ENCODE measurements at regions not wholly inside any gene's neighbourhood (a gene's known extent, or its start where the extent isn't known, plus 50 kb on each side); places are given as distances from the start of the nearest gene placed in this dataset.

DNA sequence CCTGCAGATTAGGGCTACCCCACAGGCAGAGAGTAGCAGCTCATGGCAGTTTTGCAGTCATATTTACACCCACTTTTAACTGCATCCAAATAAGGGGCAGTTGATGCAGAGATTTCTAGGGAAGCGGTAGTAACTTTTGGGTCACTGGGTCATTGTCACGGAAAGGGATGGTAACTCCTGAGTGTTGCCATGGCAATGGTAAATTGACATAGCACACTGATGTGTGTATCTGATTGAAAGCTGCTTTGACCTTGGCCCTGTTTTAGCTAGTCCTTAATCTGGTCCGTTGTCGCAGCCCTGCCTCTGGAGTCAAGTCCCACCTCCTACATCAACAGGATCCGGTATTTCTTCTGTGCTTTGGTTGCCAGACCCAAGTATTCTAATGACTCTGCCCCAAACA lies 199.1 kb upstream of the TCF21 start:
- DNase-seq (ENCODE audit: low read depth in 1 of 2, low spot score in 1 of 2), result no peak

DNA sequence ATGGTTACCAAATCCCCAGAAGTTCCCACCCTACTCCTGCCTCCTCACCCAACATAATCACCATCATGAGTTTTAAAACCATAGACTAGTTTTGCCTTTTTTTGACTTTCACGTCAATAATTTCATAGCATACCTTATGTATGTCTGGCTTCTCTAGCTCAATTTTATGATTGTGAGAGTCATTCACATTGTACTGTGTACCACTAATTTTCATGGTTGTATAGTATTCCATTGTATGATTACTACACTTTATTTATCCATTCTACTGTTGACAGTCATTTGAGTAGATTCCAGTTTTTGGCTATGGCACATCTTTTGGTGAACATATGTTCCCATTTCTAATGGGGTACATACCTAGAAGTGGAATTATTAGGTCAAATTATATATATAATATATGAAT lies 195.3 kb upstream of the TCF21 start:
- DNase-seq (ENCODE audit: low read depth in 1 of 2, low spot score in 1 of 2), result no peak

DNA sequence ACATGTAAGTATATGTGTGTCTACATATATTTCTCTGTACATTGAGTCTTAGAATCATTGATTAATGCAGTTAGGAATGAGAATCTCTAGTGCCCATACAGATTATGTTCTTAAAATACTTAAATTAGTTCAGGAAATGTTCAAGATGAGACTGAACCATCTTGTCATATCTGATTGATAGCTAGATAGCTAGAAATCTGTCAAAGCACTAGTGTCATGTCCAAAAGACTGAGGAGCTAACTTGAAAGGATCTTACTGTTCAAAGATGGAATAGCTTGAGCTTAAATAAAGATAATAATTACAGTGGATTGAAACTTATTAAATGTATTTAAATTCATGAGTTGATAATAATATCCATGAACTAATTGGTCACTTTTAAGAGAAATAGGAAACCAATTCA lies 191.7 kb upstream of the TCF21 start:
- DNase-seq (ENCODE audit: low read depth in 1 of 2, low spot score in 1 of 2), result no peak

DNA sequence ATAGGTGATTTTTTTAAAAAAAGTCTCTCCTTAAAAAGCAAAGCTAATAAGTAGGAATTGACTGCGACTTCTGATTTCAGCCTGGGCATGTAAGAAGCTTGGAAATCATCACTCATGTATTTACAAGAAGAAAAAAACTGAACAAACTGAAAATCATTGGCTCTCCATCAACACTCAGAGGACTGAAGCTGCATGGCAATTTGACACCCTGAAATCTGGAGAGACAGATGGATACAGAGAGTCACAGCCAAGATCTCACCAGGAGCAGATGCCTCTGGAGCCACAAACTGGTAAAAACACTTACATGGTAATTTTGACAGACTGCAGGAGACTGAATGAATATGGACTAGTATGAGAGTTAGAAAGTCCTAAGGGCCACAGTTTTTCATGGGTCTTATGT lies 191.2 kb upstream of the TCF21 start:
- DNase-seq (ENCODE audit: low read depth in 1 of 2, low spot score in 1 of 2), result no peak

- DNase-seq (ENCODE audit: low read depth in 1 of 2, low spot score in 1 of 2), result no peak
These were observed 190.6 kb upstream of the TCF21 start for GRCh38 chr6:133698272-133698671.

DNA sequence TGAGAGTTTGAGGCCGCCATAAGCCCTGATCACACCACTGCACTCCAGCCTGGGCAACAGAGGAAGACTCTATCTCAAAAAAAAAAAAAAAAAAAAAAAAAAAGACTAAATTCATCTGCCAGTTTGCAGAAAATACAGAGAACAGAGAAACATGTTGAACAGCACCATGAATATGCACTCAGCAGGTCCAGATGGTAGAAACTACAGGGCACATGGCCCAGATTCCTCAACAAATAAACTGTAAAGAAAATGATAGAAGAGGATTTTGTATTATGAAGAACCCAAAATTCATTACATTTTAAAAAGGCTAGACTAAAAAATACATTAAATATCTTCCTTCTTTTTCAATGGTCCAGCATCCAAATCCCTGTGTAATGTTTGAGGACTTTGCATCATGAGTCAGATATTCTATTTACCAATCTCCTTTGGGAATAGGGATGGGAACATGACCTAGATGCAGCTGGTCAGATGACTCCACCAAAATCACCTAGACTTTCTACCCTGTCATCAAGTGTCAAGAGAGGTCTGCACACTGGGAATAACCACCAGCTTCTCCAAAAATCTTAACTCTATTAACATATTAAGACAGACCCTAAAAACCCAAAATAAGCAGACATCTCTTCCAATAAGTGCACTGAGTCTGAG lies 189.1 kb upstream of the TCF21 start:
- no peak for DNase-seq (ENCODE audit: low read depth in 1 of 2, low spot score in 1 of 2)

GRCh38 chr6:133701633-133702331 lies 187.1 kb upstream of the TCF21 start:
- DNase-seq (ENCODE audit: low read depth in 1 of 2, low spot score in 1 of 2), result no peak

- no peak for DNase-seq (ENCODE audit: low read depth in 1 of 2, low spot score in 1 of 2)
These were observed 184.5 kb upstream of the TCF21 start for GRCh38 chr6:133704371-133704770.

- no peak for DNase-seq (ENCODE audit: low read depth in 1 of 2, low spot score in 1 of 2)
These were observed 183.8 kb upstream of the TCF21 start for GRCh38 chr6:133705066-133705465.

GRCh38 chr6:133705731-133706130 lies 183.2 kb upstream of the TCF21 start:
- DNase-seq (ENCODE audit: low read depth in 1 of 2, low spot score in 1 of 2), result no peak

DNA sequence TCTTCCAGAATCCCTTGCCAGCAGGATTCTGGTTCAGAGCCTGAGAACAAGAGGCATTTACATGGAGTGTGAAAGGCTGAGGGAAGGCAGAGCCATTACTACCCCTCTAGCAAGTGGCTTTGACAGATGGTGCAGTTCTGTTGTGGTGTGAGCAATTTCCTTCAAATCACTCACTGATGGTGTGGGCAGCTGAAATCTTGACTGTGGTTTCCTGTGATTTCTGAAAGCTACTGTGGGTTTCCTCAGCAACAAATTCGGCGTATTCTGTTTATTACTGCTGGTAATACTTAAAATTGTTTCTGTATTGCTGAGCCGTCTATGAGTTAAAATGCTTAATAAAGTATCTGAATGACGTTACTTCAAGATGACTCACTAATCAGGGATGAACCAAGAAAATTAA lies 181.5 kb upstream of the TCF21 start:
- DNase-seq (ENCODE audit: low read depth in 1 of 2, low spot score in 1 of 2), result no peak

- DNase-seq (ENCODE audit: low read depth in 1 of 2, low spot score in 1 of 2), result no peak
These were observed 178.1 kb upstream of the TCF21 start for GRCh38 chr6:133710826-133711225.

DNA sequence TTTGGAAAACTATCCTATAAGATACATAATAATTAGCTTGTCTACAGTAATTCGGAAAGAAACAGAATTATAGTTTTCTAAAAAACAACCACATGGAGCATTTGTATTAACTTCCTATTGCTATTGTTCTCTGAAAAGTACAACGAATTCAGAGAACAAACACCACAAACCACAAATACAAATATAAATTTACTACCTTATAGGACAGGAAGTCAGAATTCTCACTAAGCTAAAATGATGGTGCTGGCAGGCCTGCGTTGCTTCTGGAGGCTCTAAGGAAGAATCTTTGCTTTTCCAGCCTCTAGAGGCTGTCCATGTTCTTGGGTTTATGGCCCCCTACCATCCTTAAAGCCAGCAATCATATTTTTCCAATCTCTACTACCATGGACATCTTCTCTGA lies 173.6 kb upstream of the TCF21 start:
- DNase-seq (ENCODE audit: low read depth in 1 of 2, low spot score in 1 of 2), result no peak

GRCh38 chr6:133724726-133725125 lies 164.2 kb upstream of the TCF21 start:
- DNase-seq (ENCODE audit: low read depth in 1 of 2, low spot score in 1 of 2), result no peak

DNA sequence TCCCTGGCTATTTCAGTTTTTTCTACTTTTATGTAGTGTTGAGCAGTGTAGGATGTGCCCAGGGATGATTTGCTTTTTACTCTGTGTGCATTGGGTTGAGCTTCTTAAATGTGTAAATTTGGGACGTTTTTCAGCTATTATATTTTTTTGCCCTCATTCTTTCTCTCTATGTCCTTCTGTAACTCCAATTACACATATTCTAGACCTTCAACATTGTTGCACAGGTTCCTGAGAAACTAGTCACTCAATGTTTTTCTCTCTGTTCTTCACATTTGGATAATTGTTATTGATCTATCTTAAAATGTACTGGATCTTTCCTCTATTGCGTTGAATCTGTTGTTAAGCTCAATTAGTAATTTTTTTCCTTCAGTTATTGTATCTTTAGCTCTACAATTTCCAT lies 162.7 kb upstream of the TCF21 start:
- DNase-seq (ENCODE audit: low read depth in 1 of 2, low spot score in 1 of 2), result no peak

DNA sequence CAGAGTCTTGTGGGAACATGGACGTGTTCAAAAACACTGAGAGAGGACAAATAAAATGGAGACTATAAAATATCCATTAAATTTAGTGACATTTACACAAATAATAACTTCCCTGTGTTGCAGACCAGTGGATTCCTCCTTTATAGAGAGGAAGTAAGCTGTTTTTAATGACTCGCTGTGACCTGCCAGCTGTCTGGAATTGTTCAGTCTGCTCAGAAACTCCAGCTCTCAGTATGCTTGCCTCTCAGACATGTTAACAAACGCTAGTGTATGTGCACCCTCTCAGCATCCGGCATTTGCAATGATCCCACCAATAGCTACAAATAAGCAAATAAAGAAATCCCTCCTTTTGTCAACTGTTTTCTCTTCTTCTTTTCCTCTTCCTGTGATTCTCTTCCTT lies 158.0 kb upstream of the TCF21 start:
- DNase-seq (ENCODE audit: low read depth in 1 of 2, low spot score in 1 of 2), result no peak

GRCh38 chr6:133740218-133740617 lies 148.7 kb upstream of the TCF21 start:
- DNase-seq (ENCODE audit: low read depth in 1 of 2, low spot score in 1 of 2), result no peak

- DNase-seq (ENCODE audit: low read depth in 1 of 2, low spot score in 1 of 2), result no peak
These were observed 148.1 kb upstream of the TCF21 start for GRCh38 chr6:133740816-133741215.

GRCh38 chr6:133741375-133741861 lies 147.5 kb upstream of the TCF21 start:
- DNase-seq (ENCODE audit: low read depth in 1 of 2, low spot score in 1 of 2), result no peak

DNA sequence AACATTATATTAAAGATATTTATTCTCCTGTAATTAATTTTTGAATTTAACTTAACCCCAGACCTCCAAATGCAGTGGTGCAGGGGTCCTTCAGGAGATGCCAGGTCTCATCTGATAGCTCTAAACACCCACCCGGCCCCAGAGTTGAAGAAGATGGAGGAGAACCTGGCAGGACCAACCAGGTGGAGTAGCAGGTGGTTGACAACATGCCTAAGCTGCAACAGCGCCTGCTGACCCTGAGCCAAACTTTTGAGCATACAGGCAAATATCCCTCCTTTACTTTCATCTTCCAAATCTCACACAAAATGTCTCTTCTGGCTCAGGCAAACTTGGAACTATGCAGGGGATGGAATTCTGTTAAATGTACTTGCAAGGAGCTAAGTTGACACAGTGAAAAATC lies 145.3 kb upstream of the TCF21 start:
- no peak for DNase-seq (ENCODE audit: low read depth in 1 of 2, low spot score in 1 of 2)

DNA sequence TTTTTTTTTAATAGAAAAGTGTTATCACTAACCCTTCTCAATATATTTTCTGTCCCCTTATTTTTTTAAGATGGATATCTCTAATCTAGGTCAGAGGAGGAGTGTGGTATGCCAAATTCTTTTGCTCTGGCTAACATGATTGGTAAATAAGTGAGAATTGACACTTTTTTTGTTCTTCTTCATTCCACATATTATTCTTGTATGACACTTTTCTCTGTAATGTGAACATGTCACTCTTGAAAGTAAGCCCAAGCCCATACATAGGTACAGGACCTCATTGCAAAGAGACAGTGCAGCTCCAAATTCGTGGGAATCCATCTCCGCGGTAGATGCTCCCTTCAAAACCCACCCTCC lies 142.5 kb upstream of the TCF21 start:
- DNase-seq (ENCODE audit: low read depth in 1 of 2, low spot score in 1 of 2), result no peak

DNA sequence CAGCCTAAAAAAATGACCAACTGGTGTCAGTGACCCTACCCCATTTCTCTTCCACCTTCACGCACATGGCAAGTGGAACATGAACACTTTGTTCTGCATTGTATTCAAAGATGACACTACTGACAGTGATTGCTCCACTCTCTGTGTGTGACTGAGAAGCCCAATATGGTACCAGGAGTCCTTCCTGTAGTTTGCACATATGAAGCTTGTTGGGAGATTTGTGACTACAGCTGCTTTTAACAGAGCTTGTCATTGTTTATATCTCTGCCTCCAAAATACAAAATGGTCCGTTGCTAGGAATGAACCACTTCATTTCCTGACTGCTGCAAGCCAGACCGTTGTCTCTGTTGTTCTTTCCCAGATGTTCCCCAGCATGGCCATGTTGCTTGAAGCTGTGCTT lies 140.3 kb upstream of the TCF21 start:
- DNase-seq (ENCODE audit: low read depth in 1 of 2, low spot score in 1 of 2), result no peak

DNA sequence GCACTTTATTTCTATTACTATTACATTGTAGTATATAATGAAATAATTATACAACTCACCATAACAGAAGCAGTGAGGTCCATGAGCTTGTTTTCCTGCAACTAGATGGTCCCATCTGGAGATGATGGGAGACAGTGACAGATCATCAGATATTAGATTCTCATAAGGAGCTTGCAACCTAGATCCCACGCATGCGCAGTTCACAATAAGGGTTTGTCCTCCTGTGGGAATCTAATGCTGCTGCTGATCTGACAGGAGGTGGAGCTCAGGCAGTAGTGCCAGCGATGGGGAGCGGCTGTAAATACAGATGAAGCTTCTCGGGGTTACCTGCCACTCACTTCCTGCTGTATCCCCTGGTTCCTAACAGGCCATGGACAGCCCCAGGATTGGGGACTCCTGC lies 139.5 kb upstream of the TCF21 start:
- no peak for DNase-seq (ENCODE audit: low read depth in 1 of 2, low spot score in 1 of 2)

All from activated T-helper 1 cell treated with anti-CD3 and anti-CD28 coated beads, Interleukin-2, amount 50 U/mL, for 16 hours (primary cell).